Neuronal stem cell (in vitro differentiated cells): ENCODE measurements at regions not wholly inside any gene's neighbourhood (a gene's known extent, or its start where the extent isn't known, plus 50 kb on each side); places are given as distances from the start of the nearest gene placed in this dataset.
"Not testable (repeated sequence)": the region's sequence is repeated elsewhere in the genome, so short reads cannot be mapped to it uniquely, and the experiment has no call there.

Experiments
- DNase-seq: peaks from one replicate; pipeline ENCODE4 v3.0.0-alpha.2; 2013; ENCODE audit warnings: low spot score
- H2AFZ ChIP-seq: one replicate; pipeline ENCODE4 v1.6.1; 2013; ENCODE audit warnings: mild to moderate bottlenecking, low read length, inconsistent platforms
- H2AK5ac ChIP-seq: 2 replicates; pipeline ENCODE4 v1.6.1; 2013; ENCODE audit warnings: low read depth, mild to moderate bottlenecking, inconsistent platforms, low read length, moderate library complexity, mixed read lengths
- H2BK120ac ChIP-seq: 2 replicates; pipeline ENCODE4 v1.6.1; 2013; ENCODE audit warnings: low read depth, mild to moderate bottlenecking, inconsistent platforms, low read length, moderate library complexity, mixed read lengths
- H2BK12ac ChIP-seq: one replicate; pipeline ENCODE4 v1.6.1; 2013; ENCODE audit warnings: low read length, inconsistent platforms
- H2BK15ac ChIP-seq: 2 replicates; pipeline ENCODE4 v1.6.1; 2013; ENCODE audit warnings: mild to moderate bottlenecking, low read length, inconsistent platforms, mixed read lengths
- H2BK5ac ChIP-seq: one replicate; pipeline ENCODE4 v1.6.1; 2013; ENCODE audit warnings: inconsistent platforms, mild to moderate bottlenecking, low read length, moderate library complexity
- H3K14ac ChIP-seq: one replicate; pipeline ENCODE4 v1.6.1; 2013; ENCODE audit warnings: low read length, inconsistent platforms
- H3K18ac ChIP-seq: 2 replicates; pipeline ENCODE4 v1.6.1; 2013; ENCODE audit warnings: low read length, inconsistent platforms
- H3K23ac ChIP-seq: 2 replicates; pipeline ENCODE4 v1.6.1; 2013; ENCODE audit warnings: low read depth, mild to moderate bottlenecking, mixed read lengths, low read length, inconsistent platforms; ENCODE audit not compliant: poor library complexity
- H3K27ac ChIP-seq: replicated peaks from 3 replicates; pipeline ENCODE4 v1.5.1; 2013; ENCODE audit warnings: low read length, inconsistent platforms
- H3K27me3 ChIP-seq, 3 experiments: 2 replicates each; pipeline ENCODE4 v1.6.1; 2013; ENCODE audit warnings: low read length in 3 of 3, mild to moderate bottlenecking in 2 of 3, inconsistent platforms in 1 of 3, low read depth in 1 of 3, mixed read lengths in 1 of 3, moderate library complexity in 1 of 3; ENCODE audit not compliant: control insufficient read depth in 3 of 3, insufficient read depth in 3 of 3
- H3K36me3 ChIP-seq, 2 donors: replicated peaks in 1 of 2; 2 replicates each; pipeline ENCODE4 v1.6.1; 2013; ENCODE audit warnings: low read length in 2 of 2; ENCODE audit not compliant: control insufficient read depth in 2 of 2, insufficient read depth in 2 of 2
- H3K4ac ChIP-seq: 2 replicates; pipeline ENCODE4 v1.6.1; 2013; ENCODE audit warnings: inconsistent platforms, mild to moderate bottlenecking, low read length, moderate library complexity
- H3K4me1 ChIP-seq, 2 donors: 1 replicate in 1 of 2; 2 replicates in 1 of 2; pipeline ENCODE4 v1.6.1; 2013; ENCODE audit warnings: low read length in 2 of 2, low read depth in 1 of 2; ENCODE audit not compliant: control insufficient read depth in 2 of 2, insufficient read depth in 1 of 2
- H3K4me2 ChIP-seq: one replicate; pipeline ENCODE4 v1.6.1; 2013; ENCODE audit warnings: mild to moderate bottlenecking, low read length, inconsistent platforms; ENCODE audit not compliant: insufficient read depth, poor library complexity, severe bottlenecking
- H3K4me3 ChIP-seq, 2 donors: 2 replicates each; pipeline ENCODE4 v1.5.1; 2013; ENCODE audit warnings: low read length in 2 of 2, mild to moderate bottlenecking in 2 of 2, inconsistent platforms in 1 of 2, moderate library complexity in 1 of 2
- H3K79me1 ChIP-seq: one replicate; pipeline ENCODE4 v1.6.1; 2013; ENCODE audit warnings: low read depth, mild to moderate bottlenecking, inconsistent platforms, low read length, moderate library complexity
- H3K9ac ChIP-seq: one replicate; pipeline ENCODE4 v1.6.1; 2013; ENCODE audit warnings: mild to moderate bottlenecking, low read depth, low read length, inconsistent platforms; ENCODE audit not compliant: poor library complexity
- H3K9me3 ChIP-seq, 2 donors: replicated peaks in 1 of 2; 2 replicates each; pipeline versions ENCODE3 to v1.6.1; 2013; ENCODE audit warnings: low read length in 2 of 2, mild to moderate bottlenecking in 2 of 2, inconsistent platforms in 1 of 2, low read depth in 1 of 2, mixed read lengths in 1 of 2, moderate library complexity in 1 of 2; ENCODE audit not compliant: control insufficient read depth in 2 of 2, insufficient read depth in 1 of 2
- H4K8ac ChIP-seq: one replicate; pipeline ENCODE4 v1.6.1; 2013; ENCODE audit warnings: low read depth, mild to moderate bottlenecking, inconsistent platforms, low read length, moderate library complexity
- H4K91ac ChIP-seq: one replicate; pipeline ENCODE4 v1.6.1; 2013; ENCODE audit warnings: low read length, low read depth, mild to moderate bottlenecking, inconsistent platforms; ENCODE audit not compliant: poor library complexity
- WGBS, 2 donors: extraction: QIAGEN DNeasy Blood & Tissue Kit; methylation state at CpG; one replicate each; pipeline ENCODE4 v1.1.7; 2013; ENCODE audit warnings: missing lambda C conversion rate in 2 of 2, mixed read lengths in 1 of 2; ENCODE audit not compliant: insufficient read length in 2 of 2, insufficient replicate concordance in 1 of 2; ENCODE audit errors: extremely low coverage in 2 of 2; 5-methylcytosine and 5-hydroxymethylcytosine counted together

- no peaks in the 10 kb centered on the region for H3K36me3 ChIP-seq
- no peak overlapping the region for H2BK120ac ChIP-seq
- H2AK5ac ChIP-seq, result no peak overlapping the region
- no CpG with 5 or more reads among the region's 3 CpGs for WGBS, 2 donors
- DNase-seq, result no peak
- no peak overlapping the region for H3K27ac ChIP-seq
- H3K23ac ChIP-seq, result no peak overlapping the region
- H3K4me2 ChIP-seq, result no peak overlapping the region
- H3K4ac ChIP-seq, result no peak overlapping the region
- no peak overlapping the region for H2BK15ac ChIP-seq
- no peaks in the 10 kb centered on the region for H3K27me3 ChIP-seq
- H2BK5ac ChIP-seq, result no peak overlapping the region
- no peak overlapping the region for H4K91ac ChIP-seq
- no peak overlapping the region for H3K18ac ChIP-seq
- H3K79me1 ChIP-seq, result no peaks in the 10 kb centered on the region
- no peak overlapping the region for H2AFZ ChIP-seq
- H4K8ac ChIP-seq, result no peak overlapping the region
- H3K4me3 ChIP-seq, result no peak overlapping the region
- no peaks in the 10 kb centered on the region for H3K9me3 ChIP-seq
- H3K14ac ChIP-seq, result no peak overlapping the region
- H3K4me1 ChIP-seq, result no peaks in the 10 kb centered on the region
- H3K9ac ChIP-seq, result no peak overlapping the region
- no peak overlapping the region for H2BK12ac ChIP-seq
Measured at GRCh38 chr4:158410272-158410671, 111.4 kb upstream of the RXFP1 start.

DNA sequence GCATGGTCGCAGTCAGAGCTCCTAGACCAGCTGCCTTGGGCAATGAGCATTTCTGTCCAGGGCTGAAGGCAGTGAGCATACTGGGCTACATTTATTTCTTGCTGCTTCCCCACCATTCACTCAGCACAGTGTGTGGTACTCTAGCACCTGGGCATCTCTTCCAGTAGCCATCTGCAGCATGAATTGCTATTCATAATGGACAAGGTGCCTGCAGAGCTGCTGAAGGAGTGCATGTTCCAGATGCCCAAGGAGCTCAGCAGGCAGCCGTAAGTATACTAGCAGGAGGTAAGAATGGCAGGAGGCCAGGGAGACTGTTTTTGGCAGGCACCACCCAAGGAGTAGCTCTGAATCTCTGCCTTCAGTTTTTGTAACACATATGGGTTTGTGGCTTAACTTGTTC, 110.4 kb upstream of the RXFP1 start:
- Histone ChIP-seq H2BK5ac (no peak overlapping the region), H3K4me1 (no peaks in the 10 kb centered on the region), H3K4me2 (no peak overlapping the region), H4K8ac (no peak overlapping the region), H2AK5ac (no peak overlapping the region), H4K91ac (no peak overlapping the region), H3K79me1 (no peaks in the 10 kb centered on the region), H3K23ac (no peak overlapping the region), H2AFZ (no peak overlapping the region), H3K4me3 (no peak overlapping the region), H2BK120ac (no peak overlapping the region), H3K9ac (no peak overlapping the region), H3K14ac (no peak overlapping the region), H2BK15ac (no peak overlapping the region), H2BK12ac (no peak overlapping the region), H3K4ac (no peak overlapping the region), H3K18ac (no peak overlapping the region), H3K36me3 (no peaks in the 10 kb centered on the region), H3K9me3 (no peaks in the 10 kb centered on the region), H3K27ac (no peak overlapping the region), H3K27me3 (no peaks in the 10 kb centered on the region)
- DNase-seq, result no peak
- no CpG with 5 or more reads among the region's 2 CpGs for WGBS, 2 donors

DNA sequence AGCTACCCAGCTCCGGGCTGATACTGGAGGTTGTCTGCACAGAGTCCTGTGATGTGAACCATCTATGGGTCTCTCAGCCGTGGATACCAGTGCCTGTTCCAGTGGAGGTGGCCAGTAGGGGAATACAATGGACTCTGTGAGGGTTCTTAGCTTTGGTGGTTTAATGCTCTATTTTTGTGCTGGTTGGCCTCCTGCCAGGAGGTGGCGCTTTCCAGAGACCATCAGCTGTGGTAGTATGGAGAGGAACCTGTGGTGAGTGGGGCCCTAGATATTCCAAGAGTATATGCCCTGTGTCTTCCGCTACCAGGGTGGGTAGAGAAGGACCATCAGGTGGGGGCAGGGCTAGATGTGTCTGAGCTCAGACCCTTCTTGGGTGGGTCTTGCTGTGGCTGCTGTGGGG, 103.0 kb upstream of the RXFP1 start:
- not testable (repeated sequence) for H2BK5ac ChIP-seq, H3K79me1 ChIP-seq, H2AK5ac ChIP-seq, H3K9ac ChIP-seq, H2BK120ac ChIP-seq, H3K14ac ChIP-seq, H3K4me3 ChIP-seq, H2BK12ac ChIP-seq, H3K36me3 ChIP-seq, H3K27ac ChIP-seq, H2AFZ ChIP-seq, H2BK15ac ChIP-seq, H3K23ac ChIP-seq, H3K18ac ChIP-seq, H3K4ac ChIP-seq, H4K91ac ChIP-seq, H3K4me2 ChIP-seq, H3K4me1 ChIP-seq, DNase-seq, H4K8ac ChIP-seq, H3K27me3 ChIP-seq, H3K9me3 ChIP-seq
- no CpG with 5 or more reads among the region's 4 CpGs for WGBS, 2 donors

DNA sequence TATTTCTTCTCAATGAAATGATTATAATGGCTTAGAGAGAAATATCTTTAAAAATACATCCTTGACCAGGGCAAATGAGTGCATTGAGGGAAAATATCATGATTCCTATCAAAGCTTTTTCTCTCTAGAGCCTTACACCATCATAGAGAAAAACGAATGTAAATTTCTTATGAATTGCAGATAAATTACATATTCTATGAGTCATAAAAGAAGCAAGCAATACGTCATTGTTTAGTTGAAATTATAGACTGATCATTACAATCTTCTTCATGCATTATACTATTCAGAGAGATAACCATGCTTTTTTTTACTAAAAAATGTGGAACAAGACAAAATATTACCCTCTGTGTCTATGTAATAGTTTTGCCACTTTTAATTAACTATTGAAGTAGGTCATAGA, 100.9 kb upstream of the RXFP1 start:
- H3K9ac ChIP-seq, result no peak overlapping the region
- H3K18ac ChIP-seq, result no peak overlapping the region
- no peak overlapping the region for H3K4me2 ChIP-seq
- no peak overlapping the region for H2AFZ ChIP-seq
- no peak overlapping the region for H3K27ac ChIP-seq
- no peaks in the 10 kb centered on the region for H3K27me3 ChIP-seq
- H3K4me3 ChIP-seq, result no peak overlapping the region
- H3K4me1 ChIP-seq, result no peaks in the 10 kb centered on the region
- no peak overlapping the region for H4K91ac ChIP-seq
- H2BK12ac ChIP-seq, result no peak overlapping the region
- DNase-seq, result no peak
- H2BK5ac ChIP-seq, result no peak overlapping the region
- H2AK5ac ChIP-seq, result no peak overlapping the region
- H3K9me3 ChIP-seq, result no peaks in the 10 kb centered on the region
- H3K79me1 ChIP-seq, result no peaks in the 10 kb centered on the region
- no peaks in the 10 kb centered on the region for H3K36me3 ChIP-seq
- H3K23ac ChIP-seq, result no peak overlapping the region
- H3K14ac ChIP-seq, result no peak overlapping the region
- no peak overlapping the region for H2BK120ac ChIP-seq
- no peak overlapping the region for H4K8ac ChIP-seq
- WGBS, 2 donors, result no CpG with 5 or more reads among the region's 2 CpGs
- no peak overlapping the region for H3K4ac ChIP-seq
- no peak overlapping the region for H2BK15ac ChIP-seq
